GM18520 (cell line): ENCODE measurements at regions not wholly inside any gene's neighbourhood (a gene's known extent, or its start where the extent isn't known, plus 50 kb on each side); places are given as distances from the start of the nearest gene placed in this dataset.

ENCODE experiments used
- ATAC-seq: cut with Tn5 transposase; IDR thresholded peaks from one replicate; pipeline ENCODE4 v1.9.1; 2021; ENCODE audit not compliant: unreplicated experiment

- no peak for ATAC-seq
These were observed 339.2 kb upstream of the DCBLD2 start for GRCh38 chr3:99240700-99241099.

GRCh38 chr3:99236576-99236975 is 335.1 kb upstream of the DCBLD2 start:
- no peak for ATAC-seq

- no peak for ATAC-seq
These were observed 331.2 kb upstream of the DCBLD2 start for GRCh38 chr3:99232696-99233095.

GRCh38 chr3:99218468-99218867 is 317.0 kb upstream of the DCBLD2 start:
- ATAC-seq: no peak

- ATAC-seq: no peak
These were observed 311.5 kb upstream of the DCBLD2 start for GRCh38 chr3:99212969-99213368.

GRCh38 chr3:99211309-99211708 is 309.8 kb upstream of the DCBLD2 start:
- ATAC-seq: no peak

GRCh38 chr3:99199021-99199420 is 297.5 kb upstream of the DCBLD2 start:
- ATAC-seq: no peak

- ATAC-seq: no peak
These were observed 289.7 kb upstream of the DCBLD2 start for GRCh38 chr3:99191186-99191585.

GRCh38 chr3:99188936-99189335 is 287.4 kb upstream of the DCBLD2 start:
- no peak for ATAC-seq

GRCh38 chr3:99186016-99186415 is 284.5 kb upstream of the DCBLD2 start:
- no peak for ATAC-seq

- ATAC-seq: no peak
These were observed 274.9 kb upstream of the DCBLD2 start for GRCh38 chr3:99176169-99176964.

- ATAC-seq: no peak
These were observed 273.8 kb upstream of the DCBLD2 start for GRCh38 chr3:99175276-99175812.

GRCh38 chr3:99172736-99173657 is 271.5 kb upstream of the DCBLD2 start:
- ATAC-seq: peak; percentile 57

- ATAC-seq: no peak
These were observed 270.3 kb upstream of the DCBLD2 start for GRCh38 chr3:99171800-99172199.

- ATAC-seq: no peak
These were observed 269.5 kb upstream of the DCBLD2 start for GRCh38 chr3:99170867-99171517.

GRCh38 chr3:99167071-99167470 is 265.6 kb upstream of the DCBLD2 start:
- ATAC-seq: no peak

GRCh38 chr3:99163314-99163713 is 261.8 kb upstream of the DCBLD2 start:
- no peak for ATAC-seq

GRCh38 chr3:99159220-99159762 is 257.8 kb upstream of the DCBLD2 start:
- ATAC-seq: no peak

- ATAC-seq: no peak
These were observed 243.5 kb upstream of the DCBLD2 start for GRCh38 chr3:99145031-99145430.

GRCh38 chr3:99143493-99143892 is 242.0 kb upstream of the DCBLD2 start:
- no peak for ATAC-seq

- ATAC-seq: no peak
These were observed 233.5 kb upstream of the DCBLD2 start for GRCh38 chr3:99134986-99135385.
